Esophagus muscularis mucosa (tissue), 3 donors: ENCODE measurements at regions not wholly inside any gene's neighbourhood (a gene's known extent, or its start where the extent isn't known, plus 50 kb on each side); places are given as distances from the start of the nearest gene placed in this dataset.

ENCODE experiments used
- EP300 ChIP-seq: sonication (generic); formaldehyde crosslinking; IDR thresholded peaks from one replicate; pipeline ENCODE4 v1.6.1; 2017; ENCODE audit warnings: antibody characterized with exemption
- TF ChIP-seq, protein P1 (sequence below), 3 experiments: fragments of 200-600 bp in 2 of 3; fragments of 450-650 bp in 1 of 3; sonication (generic) in 2 of 3; IDR thresholded peaks; one replicate each; pipeline ENCODE4 v1.5.1; 2017 to 2019; ENCODE audit warnings: antibody characterized with exemption in 3 of 3, mild to moderate bottlenecking in 2 of 3, moderate library complexity in 1 of 3

DNA sequence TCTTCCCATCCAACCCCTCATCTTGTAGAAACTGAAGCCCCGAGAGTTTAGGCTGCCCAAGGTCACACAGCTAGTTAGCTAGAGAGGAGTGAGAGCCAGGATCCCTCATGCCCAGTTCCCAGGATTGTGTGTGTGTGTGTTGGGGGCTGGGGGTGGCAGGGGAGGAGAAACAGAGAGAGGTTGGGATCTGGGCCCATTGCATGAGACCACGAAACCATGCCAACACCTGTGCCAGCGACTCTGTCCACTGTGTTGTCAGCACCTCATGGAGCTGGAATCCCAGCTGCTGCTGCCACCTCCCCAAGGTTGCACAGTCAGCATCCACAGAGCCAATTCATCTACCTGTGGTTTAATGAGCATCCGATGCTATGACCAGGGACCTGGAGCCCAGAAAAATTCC is 115.4 kb upstream of the ZC3H12A start:
- TF ChIP-seq EP300 = no peak
- TF ChIP-seq, protein P1, sequence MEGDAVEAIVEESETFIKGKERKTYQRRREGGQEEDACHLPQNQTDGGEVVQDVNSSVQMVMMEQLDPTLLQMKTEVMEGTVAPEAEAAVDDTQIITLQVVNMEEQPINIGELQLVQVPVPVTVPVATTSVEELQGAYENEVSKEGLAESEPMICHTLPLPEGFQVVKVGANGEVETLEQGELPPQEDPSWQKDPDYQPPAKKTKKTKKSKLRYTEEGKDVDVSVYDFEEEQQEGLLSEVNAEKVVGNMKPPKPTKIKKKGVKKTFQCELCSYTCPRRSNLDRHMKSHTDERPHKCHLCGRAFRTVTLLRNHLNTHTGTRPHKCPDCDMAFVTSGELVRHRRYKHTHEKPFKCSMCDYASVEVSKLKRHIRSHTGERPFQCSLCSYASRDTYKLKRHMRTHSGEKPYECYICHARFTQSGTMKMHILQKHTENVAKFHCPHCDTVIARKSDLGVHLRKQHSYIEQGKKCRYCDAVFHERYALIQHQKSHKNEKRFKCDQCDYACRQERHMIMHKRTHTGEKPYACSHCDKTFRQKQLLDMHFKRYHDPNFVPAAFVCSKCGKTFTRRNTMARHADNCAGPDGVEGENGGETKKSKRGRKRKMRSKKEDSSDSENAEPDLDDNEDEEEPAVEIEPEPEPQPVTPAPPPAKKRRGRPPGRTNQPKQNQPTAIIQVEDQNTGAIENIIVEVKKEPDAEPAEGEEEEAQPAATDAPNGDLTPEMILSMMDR (IDR thresholded peaks at IDR 0.05) = no peak
